AML-193 (cell line): ENCODE measurements at regions not wholly inside any gene's neighbourhood (a gene's known extent, or its start where the extent isn't known, plus 50 kb on each side); places are given as distances from the start of the nearest gene placed in this dataset.

Experiments
- DNase-seq, 2 experiments: peaks; one replicate each; lab custom pipeline; 2025; lab: John Stamatoyannopoulos, UW

- no peak for DNase-seq
Measured at GRCh38 chr4:175540732-175541131, 271.3 kb downstream of the GPM6A start.

GRCh38 chr4:175542786-175543185 lies 269.3 kb downstream of the GPM6A start:
- no peak for DNase-seq

GRCh38 chr4:175559126-175559525 lies 252.9 kb downstream of the GPM6A start:
- DNase-seq = no peak

GRCh38 chr4:175559526-175559925 lies 252.5 kb downstream of the GPM6A start:
- DNase-seq = no peak

GRCh38 chr4:175560604-175561003 lies 251.5 kb downstream of the GPM6A start:
- peak; percentile 18 to 25 for DNase-seq

- DNase-seq = no peak
Measured at GRCh38 chr4:175561696-175562095, 250.4 kb downstream of the GPM6A start.

GRCh38 chr4:175562111-175562510 lies 250.0 kb downstream of the GPM6A start:
- no peak for DNase-seq

- DNase-seq = no peak
Measured at GRCh38 chr4:175562542-175562941, 249.5 kb downstream of the GPM6A start.
